ENCODE measurements at regions not wholly inside any gene's neighbourhood (a gene's known extent, or its start where the extent isn't known, plus 50 kb on each side); places are given as distances from the start of the nearest gene placed in this dataset.

- DNase-seq = no peak
Measured at GRCh38 chr1:30318864-30319718, 404.3 kb downstream of the MATN1 start.

GRCh38 chr1:30318413-30318812, 405.0 kb downstream of the MATN1 start:
- DNase-seq = no peak

GRCh38 chr1:30317921-30318320, 405.5 kb downstream of the MATN1 start:
- no peak for DNase-seq

GRCh38 chr1:30316056-30316455, 407.3 kb downstream of the MATN1 start:
- DNase-seq = no peak

- no peak for DNase-seq
Measured at GRCh38 chr1:30315185-30315960, 408.0 kb downstream of the MATN1 start.

- DNase-seq = no peak
Measured at GRCh38 chr1:30314591-30314990, 408.8 kb downstream of the MATN1 start.

GRCh38 chr1:30313584-30313983, 409.8 kb downstream of the MATN1 start:
- no peak for DNase-seq

GRCh38 chr1:30313176-30313575, 410.2 kb downstream of the MATN1 start:
- no peak for DNase-seq

GRCh38 chr1:30312226-30312625, 411.2 kb downstream of the MATN1 start:
- no peak for DNase-seq

- no peak for DNase-seq
Measured at GRCh38 chr1:30311749-30312148, 411.6 kb downstream of the MATN1 start.

GRCh38 chr1:30310966-30311742, 412.2 kb downstream of the MATN1 start:
- DNase-seq = no peak

- no peak for DNase-seq
Measured at GRCh38 chr1:30307182-30307581, 416.2 kb downstream of the MATN1 start.

- DNase-seq = no peak
Measured at GRCh38 chr1:30305519-30305918, 417.9 kb downstream of the MATN1 start.

- no peak for DNase-seq
Measured at GRCh38 chr1:30305061-30305460, 418.3 kb downstream of the MATN1 start.

- DNase-seq = no peak
Measured at GRCh38 chr1:30304080-30304479, 419.3 kb downstream of the MATN1 start.

GRCh38 chr1:30303387-30303786, 420.0 kb downstream of the MATN1 start:
- DNase-seq = no peak

- no peak for DNase-seq
Measured at GRCh38 chr1:30302858-30303257, 420.5 kb downstream of the MATN1 start.

- no peak for DNase-seq
Measured at GRCh38 chr1:30300669-30301068, 422.7 kb downstream of the MATN1 start.

GRCh38 chr1:30299393-30299792, 424.0 kb downstream of the MATN1 start:
- no peak for DNase-seq

- no peak for DNase-seq
Measured at GRCh38 chr1:30295674-30296073, 427.7 kb downstream of the MATN1 start.

GRCh38 chr1:30295266-30295665, 428.1 kb downstream of the MATN1 start:
- no peak for DNase-seq

- no peak for DNase-seq
Measured at GRCh38 chr1:30294508-30294907, 428.9 kb downstream of the MATN1 start.

All from right lung (tissue), 2 donors.